Mucosa of descending colon (tissue), 3 donors: ENCODE measurements at regions not wholly inside any gene's neighbourhood (a gene's known extent, or its start where the extent isn't known, plus 50 kb on each side); places are given as distances from the start of the nearest gene placed in this dataset.
"Not testable (repeated sequence)": the region's sequence is repeated elsewhere in the genome, so short reads cannot be mapped to it uniquely, and the experiment has no call there.

Experiments
- ATAC-seq: fragments of 200-7000 bp; cut with Tn5 transposase; one replicate; pipeline ENCODE4 v1.9.1; 2020; ENCODE audit warnings: mild to moderate bottlenecking, moderate library complexity
- DNase-seq, 3 donors: peaks; one replicate each; pipeline ENCODE4 v3.0.0-alpha.2; 2020
- H3K36me3 ChIP-seq: fragments of 200-600 bp; one replicate; pipeline ENCODE4 v1.8.0; 2021; ENCODE audit warnings: low read depth, mild to moderate bottlenecking
- H3K4me1 ChIP-seq: fragments of 200-600 bp; one replicate; pipeline ENCODE4 v1.8.0; 2021; ENCODE audit warnings: low read depth, mild to moderate bottlenecking
- H3K4me3 ChIP-seq: fragments of 200-600 bp; one replicate; pipeline ENCODE4 v1.8.0; 2021; ENCODE audit warnings: mild to moderate bottlenecking
- H3K9me3 ChIP-seq: fragments of 200-600 bp; one replicate; pipeline ENCODE4 v1.8.0; 2021; ENCODE audit warnings: mild to moderate bottlenecking
- intact Hi-C, 2 donors: fragments of 100-400 bp; cut with DNase I in 1 of 2; cut with micrococcal nuclease in 1 of 2; formaldehyde crosslinking; loops; one replicate each; pipeline versions ENCODE4 v1.11.0 to v1.11.1; 2022; cut with DNase I, micrococcal nuclease
- TF ChIP-seq, protein P1 (sequence below): fragments of 200-600 bp; IDR thresholded peaks from one replicate; pipeline ENCODE4 v1.8.0; 2022; ENCODE audit warnings: antibody characterized with exemption, mild to moderate bottlenecking
- donor health status: DM: no; HTN: no; CAD: no; lungs with moderate emphysema.
- donor health status: DM: no; HTN: no; CAD: no.
- donor health status: DM: no; HTN: yes; CAD: no.

DNA sequence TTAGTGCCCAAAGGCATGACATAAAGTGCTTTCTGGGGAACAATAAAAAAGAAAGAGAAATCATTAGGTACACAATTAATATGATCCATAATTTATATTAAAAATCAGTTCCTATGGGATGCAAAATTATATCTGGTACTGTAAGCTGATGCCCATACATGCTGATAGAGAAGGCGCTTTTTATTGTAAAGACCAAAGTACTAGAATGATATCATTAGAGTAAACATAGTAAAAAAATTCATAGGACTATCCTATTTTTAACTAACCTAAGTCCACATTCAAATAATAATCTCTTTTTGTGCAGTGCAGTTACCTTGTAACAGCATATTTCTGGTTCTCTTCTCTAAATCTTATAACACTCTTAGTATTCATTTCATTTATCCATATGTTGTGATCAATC is 252.2 kb downstream of the ASXL3 start:
- intact Hi-C loops: no loop called here
- peaks cover 13% of the 10 kb centered on the region for H3K4me1 ChIP-seq
- TF ChIP-seq, protein P1, sequence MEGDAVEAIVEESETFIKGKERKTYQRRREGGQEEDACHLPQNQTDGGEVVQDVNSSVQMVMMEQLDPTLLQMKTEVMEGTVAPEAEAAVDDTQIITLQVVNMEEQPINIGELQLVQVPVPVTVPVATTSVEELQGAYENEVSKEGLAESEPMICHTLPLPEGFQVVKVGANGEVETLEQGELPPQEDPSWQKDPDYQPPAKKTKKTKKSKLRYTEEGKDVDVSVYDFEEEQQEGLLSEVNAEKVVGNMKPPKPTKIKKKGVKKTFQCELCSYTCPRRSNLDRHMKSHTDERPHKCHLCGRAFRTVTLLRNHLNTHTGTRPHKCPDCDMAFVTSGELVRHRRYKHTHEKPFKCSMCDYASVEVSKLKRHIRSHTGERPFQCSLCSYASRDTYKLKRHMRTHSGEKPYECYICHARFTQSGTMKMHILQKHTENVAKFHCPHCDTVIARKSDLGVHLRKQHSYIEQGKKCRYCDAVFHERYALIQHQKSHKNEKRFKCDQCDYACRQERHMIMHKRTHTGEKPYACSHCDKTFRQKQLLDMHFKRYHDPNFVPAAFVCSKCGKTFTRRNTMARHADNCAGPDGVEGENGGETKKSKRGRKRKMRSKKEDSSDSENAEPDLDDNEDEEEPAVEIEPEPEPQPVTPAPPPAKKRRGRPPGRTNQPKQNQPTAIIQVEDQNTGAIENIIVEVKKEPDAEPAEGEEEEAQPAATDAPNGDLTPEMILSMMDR: no peak
- no peak overlapping the region for H3K4me3 ChIP-seq
- H3K36me3 ChIP-seq: no peaks in the 10 kb centered on the region
- H3K9me3 ChIP-seq: peaks cover 2% of the 10 kb centered on the region
- no peak for DNase-seq
- peak; percentile 82 for ATAC-seq

GRCh38 chr18:33828949-33829348 is 250.9 kb downstream of the ASXL3 start:
- no peaks in the 10 kb centered on the region for H3K36me3 ChIP-seq
- no peak for ATAC-seq
- no peak for DNase-seq
- TF ChIP-seq, protein P1: no peak
- intact Hi-C loops: no loop called here
- H3K9me3 ChIP-seq: peaks cover 2% of the 10 kb centered on the region
- no peak overlapping the region for H3K4me3 ChIP-seq
- H3K4me1 ChIP-seq: peaks cover 13% of the 10 kb centered on the region

GRCh38 chr18:33826151-33826550 is 248.1 kb downstream of the ASXL3 start:
- H3K4me1 ChIP-seq: peaks cover 16% of the 10 kb centered on the region
- ATAC-seq (no peak), DNase-seq (no peak)
- peaks cover 2% of the 10 kb centered on the region for H3K9me3 ChIP-seq
- TF ChIP-seq, protein P1: no peak
- intact Hi-C loops: no loop called here
- H3K36me3 ChIP-seq: no peaks in the 10 kb centered on the region
- no peak overlapping the region for H3K4me3 ChIP-seq

GRCh38 chr18:33821503-33821902 is 243.5 kb downstream of the ASXL3 start:
- peak; percentile 76 for ATAC-seq
- Histone ChIP-seq H3K4me3 (no peak overlapping the region), H3K9me3 (no peaks in the 10 kb centered on the region), H3K36me3 (no peaks in the 10 kb centered on the region), H3K4me1 (peaks cover 5% of the 10 kb centered on the region)
- TF ChIP-seq, protein P1: no peak
- intact Hi-C loops: no loop called here
- DNase-seq: no peak

DNA sequence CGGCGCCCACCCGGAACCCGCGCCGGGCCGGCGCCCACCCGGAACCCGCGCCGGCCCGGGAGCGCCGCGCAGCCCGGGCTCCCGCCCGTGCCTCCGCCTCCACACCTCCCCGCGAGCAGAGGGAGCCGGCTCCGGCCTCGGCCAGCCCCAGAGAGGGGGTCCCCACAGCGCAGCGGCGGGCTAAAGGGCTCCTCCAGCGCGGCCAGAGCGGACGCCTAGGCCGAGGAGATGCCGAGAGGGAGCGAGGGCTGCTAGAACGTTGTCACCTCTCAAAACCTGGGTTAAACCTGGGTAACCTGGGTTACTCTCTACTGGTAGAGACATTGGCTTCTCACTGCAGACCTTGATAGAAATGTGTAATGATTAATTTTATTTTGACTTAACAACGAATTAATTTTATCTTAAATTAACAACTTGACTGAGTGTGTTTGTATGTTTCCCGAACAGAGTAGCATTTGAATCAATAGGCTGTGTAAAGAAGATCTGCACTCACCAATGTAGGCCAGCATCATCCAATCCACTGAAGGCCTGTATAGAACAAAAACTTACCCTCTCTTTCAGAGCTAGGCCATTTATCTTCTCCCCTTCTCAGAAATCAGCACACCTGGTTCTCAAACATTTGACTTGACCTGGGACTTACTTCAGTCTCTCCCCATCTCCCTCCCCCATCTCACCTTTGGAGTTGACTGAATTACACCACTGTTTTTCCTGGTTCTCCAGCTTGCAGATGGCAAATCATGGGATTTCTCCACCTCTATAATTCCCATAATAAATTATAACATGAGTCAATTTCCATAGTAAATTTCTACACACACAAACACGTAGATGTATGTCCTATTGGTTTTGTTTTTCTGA is 242.7 kb downstream of the ASXL3 start:
- intact Hi-C loops: no loop called here
- Histone ChIP-seq H3K36me3 (no peaks in the 10 kb centered on the region), H3K4me3 (peak overlapping the region; percentile 11), H3K9me3 (no peaks in the 10 kb centered on the region), H3K4me1 (peaks cover 5% of the 10 kb centered on the region)
- peak; percentile 48 to 56 (median 50) for DNase-seq
- peak; percentile 87 for ATAC-seq
- TF ChIP-seq, protein P1: no peak

DNA sequence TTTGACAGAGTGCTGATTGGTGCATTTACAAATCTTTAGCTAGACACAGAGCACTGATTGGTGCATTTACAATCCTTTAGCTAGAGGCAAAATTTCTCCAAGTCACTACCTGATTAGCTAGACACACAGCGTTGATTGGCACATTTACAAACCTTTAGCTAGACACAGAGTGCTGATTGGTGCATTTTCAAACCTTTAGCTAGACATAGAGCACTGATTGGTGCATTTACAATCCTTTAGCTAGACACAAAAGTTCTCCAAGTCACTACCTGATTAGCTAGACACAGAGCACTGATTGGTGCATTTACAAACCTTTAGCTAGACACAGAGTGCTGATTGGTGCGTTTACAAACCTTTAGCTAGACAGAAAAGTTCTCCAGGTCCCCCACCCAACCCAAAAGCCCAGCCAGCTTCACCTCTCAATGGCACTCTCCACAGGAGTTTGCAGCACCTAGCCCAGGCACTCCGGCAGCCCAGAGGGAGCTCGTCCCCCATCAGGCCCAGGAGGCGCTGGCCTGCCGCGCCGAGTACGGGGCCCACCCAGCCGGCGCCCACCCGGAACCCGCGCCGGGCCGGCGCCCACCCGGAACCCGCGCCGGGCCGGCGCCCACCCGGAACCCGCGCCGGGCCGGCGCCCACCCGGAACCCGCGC is 241.8 kb downstream of the ASXL3 start:
- H3K36me3 ChIP-seq, intact Hi-C loops, ATAC-seq, H3K4me1 ChIP-seq, H3K9me3 ChIP-seq, H3K4me3 ChIP-seq: not testable (repeated sequence)
- peak; percentile 14 to 52 (median 43) for DNase-seq
